Smooth muscle cell (in vitro differentiated cells): ENCODE measurements at regions not wholly inside any gene's neighbourhood (a gene's known extent, or its start where the extent isn't known, plus 50 kb on each side); places are given as distances from the start of the nearest gene placed in this dataset.

Source experiments
- DNase-seq: peaks from one replicate; lab custom pipeline; 2025; ENCODE audit not compliant: unreplicated experiment; lab: John Stamatoyannopoulos, UW
- H2AFZ ChIP-seq: fragments of 200-600 bp; sonication (generic); 2 replicates; pipeline ENCODE4 v1.6.0; 2016; ENCODE audit warnings: antibody characterized with exemption, low read depth, mild to moderate bottlenecking
- H3F3A ChIP-seq: fragments of 200-600 bp; sonication (generic); 2 replicates; pipeline ENCODE4 v1.6.0; 2017; ENCODE audit warnings: antibody characterized with exemption, low read depth
- H3K27ac ChIP-seq: fragments of 200-600 bp; sonication (generic); 2 replicates; pipeline ENCODE4 v1.5.1; 2016; ENCODE audit warnings: low read depth, mild to moderate bottlenecking
- H3K27me3 ChIP-seq: fragments of 200-600 bp; sonication (generic); 2 replicates; pipeline ENCODE4 v1.6.1; 2016; ENCODE audit warnings: low read depth, mild to moderate bottlenecking
- H3K36me3 ChIP-seq: fragments of 200-600 bp; sonication (generic); 2 replicates; pipeline ENCODE4 v1.5.1; 2016; ENCODE audit warnings: low read depth
- H3K4me1 ChIP-seq: fragments of 200-600 bp; sonication (generic); 2 replicates; pipeline ENCODE4 v1.5.1; 2016; ENCODE audit warnings: low read depth
- H3K4me2 ChIP-seq: fragments of 200-600 bp; sonication (generic); 2 replicates; pipeline ENCODE4 v1.6.0; 2016; ENCODE audit warnings: mild to moderate bottlenecking
- H3K4me3 ChIP-seq: fragments of 200-600 bp; sonication (generic); 2 replicates; pipeline ENCODE4 v1.5.1; 2016; ENCODE audit warnings: mild to moderate bottlenecking
- H3K79me2 ChIP-seq: fragments of 200-600 bp; sonication (generic); 2 replicates; pipeline ENCODE4 v1.6.0; 2016; ENCODE audit warnings: low read depth, mild to moderate bottlenecking
- H3K9ac ChIP-seq: fragments of 200-600 bp; sonication (generic); 2 replicates; pipeline ENCODE4 v1.6.0; 2016; ENCODE audit warnings: low read depth
- H3K9me3 ChIP-seq: fragments of 200-600 bp; sonication (generic); replicated peaks from 2 replicates; pipeline ENCODE4 v1.5.1; 2016; ENCODE audit warnings: low read depth
- H4K20me1 ChIP-seq: fragments of 200-600 bp; sonication (generic); 2 replicates; pipeline ENCODE4 v1.6.0; 2016; ENCODE audit warnings: low read depth
- WGBS: methylation state at CpG from one replicate; pipeline ENCODE4 v1.1.7; 2016; ENCODE audit warnings: low lambda C conversion rate; 5-methylcytosine and 5-hydroxymethylcytosine counted together
- TF ChIP-seq, protein P1 (sequence below): fragments of 200-600 bp; sonication (generic); IDR thresholded peaks from 2 replicates; pipeline ENCODE4 v1.5.1; 2017; ENCODE audit warnings: borderline replicate concordance, mild to moderate bottlenecking, antibody characterized with exemption; ENCODE audit not compliant: insufficient read depth, poor library complexity, severe bottlenecking

DNA sequence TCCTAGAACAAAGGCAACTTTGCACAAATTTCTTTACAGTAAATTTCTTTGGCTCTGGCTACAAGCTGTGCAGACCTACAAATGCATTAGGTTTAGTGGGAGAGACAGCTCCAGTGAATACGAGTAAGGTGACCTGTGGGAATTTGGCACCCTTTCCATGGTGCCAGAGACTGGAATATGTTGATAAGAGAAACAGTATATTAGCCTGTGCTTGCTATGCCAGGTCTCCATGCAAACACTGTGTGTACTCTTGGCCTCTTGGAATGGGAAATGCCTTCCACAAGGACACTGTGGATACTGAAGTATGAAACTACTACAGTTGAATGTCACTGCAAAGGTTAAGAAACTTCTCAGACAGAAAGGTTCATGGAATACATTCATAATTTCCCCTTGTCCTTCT, 458.5 kb downstream of the IRX1 start:
- Histone ChIP-seq H2AFZ (no peak overlapping the region), H3F3A (no peaks in the 10 kb centered on the region)
- TF ChIP-seq, protein P1, sequence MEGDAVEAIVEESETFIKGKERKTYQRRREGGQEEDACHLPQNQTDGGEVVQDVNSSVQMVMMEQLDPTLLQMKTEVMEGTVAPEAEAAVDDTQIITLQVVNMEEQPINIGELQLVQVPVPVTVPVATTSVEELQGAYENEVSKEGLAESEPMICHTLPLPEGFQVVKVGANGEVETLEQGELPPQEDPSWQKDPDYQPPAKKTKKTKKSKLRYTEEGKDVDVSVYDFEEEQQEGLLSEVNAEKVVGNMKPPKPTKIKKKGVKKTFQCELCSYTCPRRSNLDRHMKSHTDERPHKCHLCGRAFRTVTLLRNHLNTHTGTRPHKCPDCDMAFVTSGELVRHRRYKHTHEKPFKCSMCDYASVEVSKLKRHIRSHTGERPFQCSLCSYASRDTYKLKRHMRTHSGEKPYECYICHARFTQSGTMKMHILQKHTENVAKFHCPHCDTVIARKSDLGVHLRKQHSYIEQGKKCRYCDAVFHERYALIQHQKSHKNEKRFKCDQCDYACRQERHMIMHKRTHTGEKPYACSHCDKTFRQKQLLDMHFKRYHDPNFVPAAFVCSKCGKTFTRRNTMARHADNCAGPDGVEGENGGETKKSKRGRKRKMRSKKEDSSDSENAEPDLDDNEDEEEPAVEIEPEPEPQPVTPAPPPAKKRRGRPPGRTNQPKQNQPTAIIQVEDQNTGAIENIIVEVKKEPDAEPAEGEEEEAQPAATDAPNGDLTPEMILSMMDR, result no peak

DNA sequence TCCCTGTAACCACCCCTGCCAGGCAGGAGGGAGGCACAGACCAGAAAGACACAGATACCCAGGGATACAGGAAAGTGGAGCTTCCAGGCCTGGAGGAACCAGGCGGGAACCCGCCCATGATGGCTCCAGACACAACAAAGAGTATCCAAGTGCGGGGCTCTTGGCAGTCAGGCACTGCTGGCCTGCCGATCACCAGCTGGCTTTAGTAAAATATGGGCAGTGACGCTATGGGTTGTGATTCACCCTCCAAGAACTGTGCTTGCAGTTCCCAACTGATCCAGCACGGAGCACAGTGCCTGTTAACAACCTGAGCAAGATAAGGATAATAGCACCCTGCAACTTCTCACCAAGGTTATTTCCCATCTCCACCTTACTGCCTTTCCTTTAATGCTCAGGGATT, 463.3 kb downstream of the IRX1 start:
- Histone ChIP-seq H3K9me3 (no peaks in the 10 kb centered on the region), H3K4me3 (no peak overlapping the region), H3K9ac (no peak overlapping the region), H3K36me3 (no peaks in the 10 kb centered on the region), H3K79me2 (no peaks in the 10 kb centered on the region), H3K27me3 (no peaks in the 10 kb centered on the region), H3K4me2 (no peak overlapping the region), H3F3A (no peaks in the 10 kb centered on the region), H3K4me1 (no peaks in the 10 kb centered on the region), H3K27ac (no peak overlapping the region), H2AFZ (no peak overlapping the region), H4K20me1 (no peaks in the 10 kb centered on the region)
- TF ChIP-seq, protein P1, result no peak
- WGBS, result 47% methylated on average over 6 of the region's 6 CpGs
- no peak for DNase-seq

More for the DNA sequence above, 458.5 kb downstream of the IRX1 start:
- Histone ChIP-seq H3K4me3 (no peak overlapping the region), H3K9me3 (no peaks in the 10 kb centered on the region), H3K36me3 (no peaks in the 10 kb centered on the region), H3K79me2 (no peaks in the 10 kb centered on the region), H3K27ac (no peak overlapping the region), H4K20me1 (no peaks in the 10 kb centered on the region), H3K4me2 (no peak overlapping the region), H3K4me1 (no peaks in the 10 kb centered on the region), H3K27me3 (no peaks in the 10 kb centered on the region), H3K9ac (no peak overlapping the region)
- DNase-seq, result no peak
- 68% methylated on average over 1 of the region's 1 CpG for WGBS

DNA sequence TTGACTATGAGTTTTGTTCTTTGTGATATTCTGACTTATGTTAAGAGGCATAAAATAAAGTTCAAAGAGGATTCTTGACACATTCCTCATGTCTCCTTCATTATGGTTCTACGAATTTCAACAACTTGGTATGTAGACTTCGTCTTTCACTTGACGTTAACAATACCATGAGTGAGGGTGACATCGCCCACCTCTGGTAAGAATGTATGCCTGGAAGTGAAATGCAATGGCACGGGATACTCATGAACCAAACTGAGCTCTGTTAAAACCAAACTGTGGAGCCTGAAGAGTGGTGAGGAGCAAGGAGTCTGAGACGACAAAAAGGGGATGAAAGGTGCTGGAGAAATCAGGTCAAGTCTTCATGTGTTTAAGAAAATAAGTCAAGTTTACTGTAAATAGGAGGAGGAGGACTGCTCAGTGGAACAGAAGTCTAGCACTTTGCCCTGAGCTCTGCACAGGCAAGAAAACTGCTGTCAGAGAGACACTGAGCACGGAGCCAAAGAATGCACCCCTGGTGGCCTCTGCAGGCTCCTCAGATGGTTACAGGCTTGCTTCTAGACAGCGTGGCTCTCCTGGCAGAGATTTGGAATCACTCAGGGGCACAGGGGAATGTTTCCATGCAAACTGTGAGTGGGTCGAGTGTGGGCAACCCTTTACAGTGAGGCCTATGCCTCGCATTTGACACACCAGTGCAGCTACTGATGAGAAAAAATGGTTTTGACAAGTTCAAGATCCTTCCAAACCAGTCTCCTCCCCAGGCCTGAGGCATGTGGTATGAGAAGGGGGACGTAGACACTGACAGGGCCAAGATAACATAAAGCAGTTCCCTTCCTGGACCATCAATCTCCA, 470.1 kb downstream of the IRX1 start:
- H3K27ac ChIP-seq, result no peak overlapping the region
- 52% methylated on average over 11 of the region's 11 CpGs for WGBS

More for the DNA sequence above, 470.1 kb downstream of the IRX1 start:
- no peaks in the 10 kb centered on the region for H3F3A ChIP-seq
- DNase-seq, result no peak
- H3K36me3 ChIP-seq, result no peaks in the 10 kb centered on the region
- no peak overlapping the region for H3K4me3 ChIP-seq
- H2AFZ ChIP-seq, result no peak overlapping the region
- no peaks in the 10 kb centered on the region for H3K79me2 ChIP-seq
- TF ChIP-seq, protein P1, result no peak
- no peaks in the 10 kb centered on the region for H3K9me3 ChIP-seq
- no peaks in the 10 kb centered on the region for H3K27me3 ChIP-seq
- H4K20me1 ChIP-seq, result no peaks in the 10 kb centered on the region
- no peak overlapping the region for H3K4me2 ChIP-seq
- H3K4me1 ChIP-seq, result no peaks in the 10 kb centered on the region
- no peak overlapping the region for H3K9ac ChIP-seq
